ENCODE measurements at regions not wholly inside any gene's neighbourhood (a gene's known extent, or its start where the extent isn't known, plus 50 kb on each side); places are given as distances from the start of the nearest gene placed in this dataset.

- no peak for TF ChIP-seq PATZ1 (CRISPR knock-in tag; IDR thresholded peaks at IDR 0.05; ENCODE audit: borderline replicate concordance)
- no peak for TF ChIP-seq CREB5 (CRISPR knock-in tag; IDR thresholded peaks at IDR 0.05; ENCODE audit: low read depth)
- TF ChIP-seq ZFP3 (CRISPR knock-in tag; IDR thresholded peaks at IDR 0.05), result no peak
- no peak for TF ChIP-seq TCF4 (CRISPR knock-in tag; IDR thresholded peaks at IDR 0.05; ENCODE audit: borderline replicate concordance)
- TF ChIP-seq ARNTL (CRISPR knock-in tag; IDR thresholded peaks at IDR 0.05; ENCODE audit: borderline replicate concordance, low read depth), result no peak
- no peak for TF ChIP-seq GLIS3 (CRISPR knock-in tag; IDR thresholded peaks at IDR 0.05)
- TF ChIP-seq CSDC2 (CRISPR knock-in tag; IDR thresholded peaks at IDR 0.05), result no peak
- no peak for TF ChIP-seq ZFP30 (CRISPR knock-in tag; IDR thresholded peaks at IDR 0.05)
- no peak for TF ChIP-seq ESRRG (CRISPR knock-in tag; IDR thresholded peaks at IDR 0.05)
- TF ChIP-seq CSRNP3 (CRISPR knock-in tag; IDR thresholded peaks at IDR 0.05), result no peak
- TF ChIP-seq TSHZ2 (CRISPR knock-in tag; IDR thresholded peaks at IDR 0.05), result no peak
- TF ChIP-seq RARB (CRISPR knock-in tag; IDR thresholded peaks at IDR 0.05), result no peak
- no peak for TF ChIP-seq OSR1 (CRISPR knock-in tag; IDR thresholded peaks at IDR 0.05)
- no peak for TF ChIP-seq BACH2 (CRISPR knock-in tag; IDR thresholded peaks at IDR 0.05; ENCODE audit: borderline replicate concordance)
These were observed 167.0 kb downstream of the AASDH start for GRCh38 chr4:56220261-56220660.
